Cardiac muscle cell (in vitro differentiated cells and primary cell): ENCODE measurements at regions not wholly inside any gene's neighbourhood (a gene's known extent, or its start where the extent isn't known, plus 50 kb on each side); places are given as distances from the start of the nearest gene placed in this dataset.
A peak's percentile ranks its signal among the peaks of the same experiment; 100 is the strongest.
"Not testable (repeated sequence)": the region's sequence is repeated elsewhere in the genome, so short reads cannot be mapped to it uniquely, and the experiment has no call there.

Experiments
- DNase-seq, 2 donors: peaks; one replicate each; pipeline versions ENCODE4 v3.0.0 to v3.0.0-alpha.2; 2010 to 2017; ENCODE audit warnings: low read depth in 1 of 2, low spot score in 1 of 2
- H3K27ac ChIP-seq: fragments of 200-600 bp; sonication (generic); 2 replicates; pipeline ENCODE4 v1.5.1; 2016
- H3K27me3 ChIP-seq: fragments of 200-600 bp; sonication (generic); 2 replicates; pipeline ENCODE4 v1.6.0; 2016; ENCODE audit warnings: control low read depth
- H3K36me3 ChIP-seq: fragments of 200-600 bp; sonication (generic); 2 replicates; pipeline ENCODE4 v1.5.1; 2016; ENCODE audit warnings: control low read depth
- H3K4me1 ChIP-seq: fragments of 200-600 bp; sonication (generic); 2 replicates; pipeline ENCODE4 v1.8.1; 2017; ENCODE audit warnings: low read depth, mild to moderate bottlenecking, mixed run types
- H3K4me3 ChIP-seq: fragments of 200-600 bp; sonication (generic); 2 replicates; pipeline ENCODE4 v1.5.1; 2016; ENCODE audit warnings: mild to moderate bottlenecking
- H3K9me3 ChIP-seq: fragments of 200-600 bp; sonication (generic); 2 replicates; pipeline ENCODE4 v1.5.1; 2017; ENCODE audit warnings: low read depth, mild to moderate bottlenecking, control low read depth
- CTCF ChIP-seq: IDR thresholded peaks from 2 replicates; pipeline ENCODE4 v1.5.1; 2012; ENCODE audit warnings: low read depth, mild to moderate bottlenecking, low read length

GRCh38 chr11:57885298-57886050 is 123.9 kb downstream of the CTNND1 start:
- Histone ChIP-seq H3K9me3 (no peaks in the 10 kb centered on the region), H3K36me3 (no peaks in the 10 kb centered on the region), H3K4me1 (no peaks in the 10 kb centered on the region), H3K27ac (no peak overlapping the region), H3K4me3 (no peak overlapping the region), H3K27me3 (no peaks in the 10 kb centered on the region)
- DNase-seq = peak; percentile 11 to 66
- no peak for TF ChIP-seq CTCF

GRCh38 chr11:57888386-57888785 is 126.8 kb downstream of the CTNND1 start:
- no peaks in the 10 kb centered on the region for H3K9me3 ChIP-seq
- H3K4me3 ChIP-seq = no peak overlapping the region
- no peak overlapping the region for H3K27ac ChIP-seq
- TF ChIP-seq CTCF = no peak
- H3K27me3 ChIP-seq = no peaks in the 10 kb centered on the region
- H3K4me1 ChIP-seq = no peaks in the 10 kb centered on the region
- no peak for DNase-seq
- H3K36me3 ChIP-seq = no peaks in the 10 kb centered on the region

- DNase-seq = no peak
- Histone ChIP-seq H3K9me3 (no peaks in the 10 kb centered on the region), H3K4me1 (no peaks in the 10 kb centered on the region), H3K27ac (no peak overlapping the region), H3K27me3 (no peaks in the 10 kb centered on the region), H3K36me3 (no peaks in the 10 kb centered on the region), H3K4me3 (no peak overlapping the region)
- no peak for TF ChIP-seq CTCF
Observed at GRCh38 chr11:57890521-57890920, 128.9 kb downstream of the CTNND1 start.

GRCh38 chr11:57893200-57893599 is 130.5 kb upstream of the OR9Q1 start:
- not testable (repeated sequence) for H3K27ac ChIP-seq, H3K9me3 ChIP-seq, H3K36me3 ChIP-seq, H3K4me1 ChIP-seq, H3K4me3 ChIP-seq, H3K27me3 ChIP-seq, DNase-seq

- TF ChIP-seq CTCF = no peak
- H3K27me3 ChIP-seq = no peaks in the 10 kb centered on the region
- DNase-seq = no peak
- no peaks in the 10 kb centered on the region for H3K4me1 ChIP-seq
- H3K4me3 ChIP-seq = no peak overlapping the region
- no peak overlapping the region for H3K27ac ChIP-seq
- no peaks in the 10 kb centered on the region for H3K36me3 ChIP-seq
- H3K9me3 ChIP-seq = no peaks in the 10 kb centered on the region
Observed at GRCh38 chr11:57896361-57897145, 127.1 kb upstream of the OR9Q1 start.

GRCh38 chr11:57899378-57899777 is 124.3 kb upstream of the OR9Q1 start:
- H3K9me3 ChIP-seq = no peaks in the 10 kb centered on the region
- H3K4me3 ChIP-seq = no peak overlapping the region
- H3K4me1 ChIP-seq = no peaks in the 10 kb centered on the region
- no peaks in the 10 kb centered on the region for H3K36me3 ChIP-seq
- no peak for DNase-seq
- H3K27me3 ChIP-seq = no peaks in the 10 kb centered on the region
- H3K27ac ChIP-seq = no peak overlapping the region
- no peak for TF ChIP-seq CTCF
